Stimulated activated CD8-positive, alpha-beta memory T cell treated with anti-CD3 and anti-CD28 coated beads, Interleukin-12 subunit alpha, Interleukin-12 subunit beta, amount 100 ng/mL, for 1 hour (primary cell): ENCODE measurements at regions not wholly inside any gene's neighbourhood (a gene's known extent, or its start where the extent isn't known, plus 50 kb on each side); places are given as distances from the start of the nearest gene placed in this dataset.
"Not testable (repeated sequence)": the region's sequence is repeated elsewhere in the genome, so short reads cannot be mapped to it uniquely, and the experiment has no call there.

Source experiments
- DNase-seq: peaks from one replicate; pipeline ENCODE4 v3.0.0-alpha.2; 2020; ENCODE audit warnings: low read depth

- DNase-seq, result no peak
Observed at GRCh38 chr14:106269029-106269428, 742.6 kb downstream of the TMEM121 start.

- no peak for DNase-seq
Observed at GRCh38 chr14:106269451-106270204, 743.2 kb downstream of the TMEM121 start.

GRCh38 chr14:106270476-106271121, 744.2 kb downstream of the TMEM121 start:
- not testable (repeated sequence) for DNase-seq

- no peak for DNase-seq
Observed at GRCh38 chr14:106276326-106277267, 750.2 kb downstream of the TMEM121 start.

- no peak for DNase-seq
Observed at GRCh38 chr14:106277503-106277902, 751.1 kb downstream of the TMEM121 start.

GRCh38 chr14:106280876-106281275, 754.5 kb downstream of the TMEM121 start:
- DNase-seq, result no peak

- DNase-seq, result no peak
Observed at GRCh38 chr14:106286697-106287290, 760.4 kb downstream of the TMEM121 start.

- DNase-seq, result no peak
Observed at GRCh38 chr14:106287506-106287905, 761.1 kb downstream of the TMEM121 start.

- no peak for DNase-seq
Observed at GRCh38 chr14:106291626-106292025, 765.2 kb downstream of the TMEM121 start.

- DNase-seq, result no peak
Observed at GRCh38 chr14:106294324-106294723, 767.9 kb downstream of the TMEM121 start.

GRCh38 chr14:106300951-106301510, 774.6 kb downstream of the TMEM121 start:
- not testable (repeated sequence) for DNase-seq

GRCh38 chr14:106301609-106302008, 775.2 kb downstream of the TMEM121 start:
- DNase-seq, result not testable (repeated sequence)

GRCh38 chr14:106302661-106303060, 776.3 kb downstream of the TMEM121 start:
- no peak for DNase-seq

- DNase-seq, result no peak
Observed at GRCh38 chr14:106304271-106304670, 777.9 kb downstream of the TMEM121 start.

GRCh38 chr14:106308839-106309389, 782.5 kb downstream of the TMEM121 start:
- peak; percentile 33 for DNase-seq

GRCh38 chr14:106309423-106309822, 783.0 kb downstream of the TMEM121 start:
- DNase-seq, result no peak

GRCh38 chr14:106315436-106315835, 789.1 kb downstream of the TMEM121 start:
- DNase-seq, result no peak

GRCh38 chr14:106317593-106317992, 791.2 kb downstream of the TMEM121 start:
- DNase-seq, result no peak

GRCh38 chr14:106318700-106319099, 792.3 kb downstream of the TMEM121 start:
- no peak for DNase-seq

GRCh38 chr14:106323970-106324369, 797.6 kb downstream of the TMEM121 start:
- not testable (repeated sequence) for DNase-seq

GRCh38 chr14:106327234-106327633, 800.9 kb downstream of the TMEM121 start:
- DNase-seq, result no peak
